CD8-positive, alpha-beta memory T cell (primary cell): ENCODE measurements at regions not wholly inside any gene's neighbourhood (a gene's known extent, or its start where the extent isn't known, plus 50 kb on each side); places are given as distances from the start of the nearest gene placed in this dataset.
"Not testable (repeated sequence)": the region's sequence is repeated elsewhere in the genome, so short reads cannot be mapped to it uniquely, and the experiment has no call there.

Experiments
- CTCF ChIA-PET: fragments of 350-600 bp; sonication (Branson Sonifier 250); formaldehyde crosslinking; loops from one replicate; lab custom pipeline; 2021; ENCODE audit warnings: antibody characterized with exemption; lab: Charles Lee
- POLR2A ChIA-PET: fragments of 350-600 bp; sonication (Branson Sonifier 250); formaldehyde crosslinking; loops from one replicate; lab custom pipeline; 2021; ENCODE audit warnings: antibody characterized with exemption; lab: Charles Lee
- DNase-seq, 5 donors: peaks; one replicate each; pipeline versions ENCODE4 v3.0.0 to v3.0.0-alpha.2; 2020 to 2022; ENCODE audit warnings: mixed read lengths in 1 of 5
- H3K27ac ChIP-seq: one replicate; pipeline ENCODE4 v1.7.0; 2013; ENCODE audit warnings: low read depth, mild to moderate bottlenecking, low read length, moderate library complexity
- H3K27me3 ChIP-seq: 2 replicates; pipeline ENCODE4 v1.7.0; 2013; ENCODE audit warnings: low read length, mild to moderate bottlenecking; ENCODE audit not compliant: insufficient read depth, poor library complexity, severe bottlenecking
- H3K36me3 ChIP-seq: 2 replicates; pipeline ENCODE4 v1.7.0; 2013; ENCODE audit warnings: mild to moderate bottlenecking, low read length, moderate library complexity; ENCODE audit not compliant: insufficient read depth
- H3K4me1 ChIP-seq: 2 replicates; pipeline ENCODE4 v1.7.0; 2013; ENCODE audit warnings: mild to moderate bottlenecking, low read length, moderate library complexity; ENCODE audit not compliant: insufficient read depth
- H3K4me3 ChIP-seq: 2 replicates; pipeline ENCODE4 v1.7.0; 2013; ENCODE audit warnings: mild to moderate bottlenecking, low read length
- H3K9me3 ChIP-seq: 2 replicates; pipeline ENCODE4 v1.7.0; 2013; ENCODE audit warnings: mild to moderate bottlenecking, low read length
- H3K27ac Mint-ChIP-seq, 8 donors: one replicate each; pipeline ENCODE4 v1.8.0; 2020 to 2021; ENCODE audit warnings: mixed read lengths in 8 of 8, mild to moderate bottlenecking in 6 of 8, inconsistent platforms in 3 of 8, moderate library complexity in 3 of 8
- H3K27me3 Mint-ChIP-seq, 2 donors: one replicate each; pipeline ENCODE4 v1.8.0; 2020 to 2021; ENCODE audit warnings: mixed read lengths in 2 of 2, mild to moderate bottlenecking in 1 of 2, moderate library complexity in 1 of 2
- H3K36me3 Mint-ChIP-seq, 3 donors: one replicate each; pipeline ENCODE4 v1.8.0; 2020 to 2021; ENCODE audit warnings: mixed read lengths in 3 of 3, inconsistent platforms in 1 of 3, mild to moderate bottlenecking in 1 of 3
- H3K4me1 Mint-ChIP-seq, 3 donors: one replicate each; pipeline ENCODE4 v1.8.0; 2020 to 2021; ENCODE audit warnings: mixed read lengths in 3 of 3, inconsistent platforms in 1 of 3, mild to moderate bottlenecking in 1 of 3
- H3K4me3 Mint-ChIP-seq, 7 donors: one replicate each; pipeline ENCODE4 v1.8.0; 2020 to 2021; ENCODE audit warnings: mixed read lengths in 7 of 7, mild to moderate bottlenecking in 6 of 7, moderate library complexity in 4 of 7, inconsistent platforms in 2 of 7
- H3K9me3 Mint-ChIP-seq, 5 donors: one replicate each; pipeline ENCODE4 v1.8.0; 2020 to 2022; ENCODE audit warnings: mixed read lengths in 5 of 5, mild to moderate bottlenecking in 3 of 5, moderate library complexity in 2 of 5, inconsistent platforms in 1 of 5

GRCh38 chr6:51184046-51184445, 365.4 kb downstream of the TFAP2B start:
- Histone ChIP-seq H3K4me3 (no peak overlapping the region), H3K9me3 (no peaks in the 10 kb centered on the region), H3K4me1 (no peaks in the 10 kb centered on the region), H3K27me3 (no peaks in the 10 kb centered on the region), H3K36me3 (no peaks in the 10 kb centered on the region), H3K27ac (no peak overlapping the region)
- H3K27ac Mint-ChIP-seq: no peak overlapping the region
- DNase-seq: no peak
- CTCF ChIA-PET: no interaction called here
- no peaks in the 10 kb centered on the region for H3K27me3 Mint-ChIP-seq
- H3K4me1 Mint-ChIP-seq: no peaks in the 10 kb centered on the region
- POLR2A ChIA-PET: no interaction called here
- H3K36me3 Mint-ChIP-seq: no peaks in the 10 kb centered on the region
- peaks cover 1 to 16% (median 8%) of the 10 kb centered on the region in 5 donors for H3K9me3 Mint-ChIP-seq
- H3K4me3 Mint-ChIP-seq: no peak overlapping the region

GRCh38 chr6:51193163-51193562, 374.5 kb downstream of the TFAP2B start:
- H3K4me3 Mint-ChIP-seq, POLR2A ChIA-PET, H3K27ac ChIP-seq, H3K36me3 ChIP-seq, CTCF ChIA-PET, H3K4me1 ChIP-seq, H3K9me3 ChIP-seq, H3K4me1 Mint-ChIP-seq, H3K36me3 Mint-ChIP-seq, H3K27me3 ChIP-seq, H3K4me3 ChIP-seq, H3K27ac Mint-ChIP-seq, H3K27me3 Mint-ChIP-seq, DNase-seq: not testable (repeated sequence)
- H3K9me3 Mint-ChIP-seq: peaks cover 0 to 13% (median 5%) of the 10 kb centered on the region in 5 donors

GRCh38 chr6:51199105-51199552, 380.5 kb downstream of the TFAP2B start:
- Histone ChIP-seq H3K4me1 (no peaks in the 10 kb centered on the region), H3K4me3 (no peak overlapping the region), H3K27ac (no peak overlapping the region), H3K27me3 (no peaks in the 10 kb centered on the region), H3K9me3 (no peaks in the 10 kb centered on the region), H3K36me3 (no peaks in the 10 kb centered on the region)
- no peaks in the 10 kb centered on the region for H3K36me3 Mint-ChIP-seq
- CTCF ChIA-PET: no interaction called here
- no peak for DNase-seq
- H3K4me3 Mint-ChIP-seq: no peak overlapping the region
- no peaks in the 10 kb centered on the region for H3K4me1 Mint-ChIP-seq
- H3K27ac Mint-ChIP-seq: no peak overlapping the region
- H3K27me3 Mint-ChIP-seq: no peaks in the 10 kb centered on the region
- H3K9me3 Mint-ChIP-seq: peaks cover 0 to 17% (median 1%) of the 10 kb centered on the region in 5 donors
- POLR2A ChIA-PET: no interaction called here

- Histone ChIP-seq H3K4me3 (no peak overlapping the region), H3K36me3 (no peaks in the 10 kb centered on the region), H3K27ac (no peak overlapping the region), H3K4me1 (no peaks in the 10 kb centered on the region), H3K9me3 (no peaks in the 10 kb centered on the region), H3K27me3 (no peaks in the 10 kb centered on the region)
- ChIA-PET CTCF (no interaction called here), POLR2A (no interaction called here)
- no peak for DNase-seq
- Mint-ChIP-seq H3K4me3 (no peak overlapping the region), H3K4me1 (no peaks in the 10 kb centered on the region), H3K9me3 (peaks cover 0 to 17% (median 1%) of the 10 kb centered on the region in 5 donors), H3K36me3 (no peaks in the 10 kb centered on the region), H3K27me3 (no peaks in the 10 kb centered on the region), H3K27ac (no peak overlapping the region)
These were observed 381.1 kb downstream of the TFAP2B start for GRCh38 chr6:51199733-51200260.

- Mint-ChIP-seq H3K9me3 (peaks cover 0 to 14% (median 2%) of the 10 kb centered on the region in 5 donors), H3K27me3 (no peaks in the 10 kb centered on the region), H3K4me1 (no peaks in the 10 kb centered on the region), H3K4me3 (no peak overlapping the region), H3K27ac (no peak overlapping the region), H3K36me3 (no peaks in the 10 kb centered on the region)
- Histone ChIP-seq H3K27me3 (no peaks in the 10 kb centered on the region), H3K9me3 (no peaks in the 10 kb centered on the region), H3K27ac (no peak overlapping the region), H3K4me1 (no peaks in the 10 kb centered on the region), H3K36me3 (no peaks in the 10 kb centered on the region), H3K4me3 (no peak overlapping the region)
- ChIA-PET CTCF (no interaction called here), POLR2A (no interaction called here)
- no peak for DNase-seq
These were observed 382.0 kb downstream of the TFAP2B start for GRCh38 chr6:51200676-51201075.

GRCh38 chr6:51202653-51203052, 384.0 kb downstream of the TFAP2B start:
- H3K27me3 ChIP-seq, H3K9me3 ChIP-seq, H3K4me3 ChIP-seq, H3K27me3 Mint-ChIP-seq, POLR2A ChIA-PET, H3K4me3 Mint-ChIP-seq, H3K27ac Mint-ChIP-seq, H3K36me3 Mint-ChIP-seq, H3K27ac ChIP-seq, CTCF ChIA-PET, H3K9me3 Mint-ChIP-seq, H3K4me1 ChIP-seq, DNase-seq, H3K4me1 Mint-ChIP-seq, H3K36me3 ChIP-seq: not testable (repeated sequence)

GRCh38 chr6:51203504-51203903, 384.8 kb downstream of the TFAP2B start:
- Mint-ChIP-seq H3K27me3 (no peaks in the 10 kb centered on the region), H3K4me3 (no peak overlapping the region), H3K9me3 (peaks cover 2 to 8% (median 3%) of the 10 kb centered on the region in 5 donors), H3K4me1 (no peaks in the 10 kb centered on the region), H3K36me3 (no peaks in the 10 kb centered on the region), H3K27ac (no peak overlapping the region)
- DNase-seq: no peak
- H3K4me1 ChIP-seq: no peaks in the 10 kb centered on the region
- no peak overlapping the region for H3K4me3 ChIP-seq
- ChIA-PET CTCF (no interaction called here), POLR2A (no interaction called here)
- H3K27me3 ChIP-seq: no peaks in the 10 kb centered on the region
- H3K27ac ChIP-seq: no peak overlapping the region
- no peaks in the 10 kb centered on the region for H3K36me3 ChIP-seq
- no peaks in the 10 kb centered on the region for H3K9me3 ChIP-seq

- H3K36me3 Mint-ChIP-seq, H3K27ac ChIP-seq, H3K27me3 ChIP-seq, H3K36me3 ChIP-seq, H3K27ac Mint-ChIP-seq, H3K4me1 Mint-ChIP-seq, POLR2A ChIA-PET, H3K9me3 ChIP-seq, H3K4me3 Mint-ChIP-seq, H3K4me3 ChIP-seq, H3K9me3 Mint-ChIP-seq, CTCF ChIA-PET, H3K27me3 Mint-ChIP-seq, H3K4me1 ChIP-seq, DNase-seq: not testable (repeated sequence)
These were observed 388.0 kb downstream of the TFAP2B start for GRCh38 chr6:51206686-51207085.

GRCh38 chr6:51209651-51210050, 391.0 kb downstream of the TFAP2B start:
- ChIA-PET CTCF (no interaction called here), POLR2A (no interaction called here)
- H3K9me3 Mint-ChIP-seq: peaks cover 2 to 6% (median 3%) of the 10 kb centered on the region in 5 donors
- no peaks in the 10 kb centered on the region for H3K4me1 Mint-ChIP-seq
- Histone ChIP-seq H3K9me3 (no peaks in the 10 kb centered on the region), H3K27ac (no peak overlapping the region), H3K27me3 (no peaks in the 10 kb centered on the region), H3K4me1 (no peaks in the 10 kb centered on the region), H3K4me3 (no peak overlapping the region), H3K36me3 (no peaks in the 10 kb centered on the region)
- DNase-seq: no peak
- no peak overlapping the region for H3K27ac Mint-ChIP-seq
- H3K4me3 Mint-ChIP-seq: no peak overlapping the region
- H3K27me3 Mint-ChIP-seq: no peaks in the 10 kb centered on the region
- H3K36me3 Mint-ChIP-seq: no peaks in the 10 kb centered on the region
